ENCODE measurements at regions not wholly inside any gene's neighbourhood (a gene's known extent, or its start where the extent isn't known, plus 50 kb on each side); places are given as distances from the start of the nearest gene placed in this dataset.

DNA sequence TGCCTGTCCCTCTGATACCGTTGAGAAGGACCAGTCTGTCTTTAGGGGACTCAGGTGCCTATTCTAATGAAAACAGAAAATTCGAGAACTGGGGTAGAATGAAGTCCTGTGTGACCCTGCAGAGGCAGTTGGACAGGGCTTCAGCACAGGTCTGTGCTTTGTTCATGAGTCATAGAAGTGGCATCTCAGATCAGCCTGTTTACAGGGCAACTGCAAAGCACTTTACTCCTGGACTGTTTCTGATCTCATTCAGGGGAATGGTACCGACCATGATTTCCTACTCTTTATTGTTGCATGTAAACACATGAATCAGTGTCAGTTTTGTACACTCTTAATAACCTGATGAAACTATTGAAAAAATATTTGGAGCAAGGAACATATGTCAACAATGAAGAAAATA lies 1517.0 kb downstream of the AACS start:
- TF ChIP-seq, protein P1, sequence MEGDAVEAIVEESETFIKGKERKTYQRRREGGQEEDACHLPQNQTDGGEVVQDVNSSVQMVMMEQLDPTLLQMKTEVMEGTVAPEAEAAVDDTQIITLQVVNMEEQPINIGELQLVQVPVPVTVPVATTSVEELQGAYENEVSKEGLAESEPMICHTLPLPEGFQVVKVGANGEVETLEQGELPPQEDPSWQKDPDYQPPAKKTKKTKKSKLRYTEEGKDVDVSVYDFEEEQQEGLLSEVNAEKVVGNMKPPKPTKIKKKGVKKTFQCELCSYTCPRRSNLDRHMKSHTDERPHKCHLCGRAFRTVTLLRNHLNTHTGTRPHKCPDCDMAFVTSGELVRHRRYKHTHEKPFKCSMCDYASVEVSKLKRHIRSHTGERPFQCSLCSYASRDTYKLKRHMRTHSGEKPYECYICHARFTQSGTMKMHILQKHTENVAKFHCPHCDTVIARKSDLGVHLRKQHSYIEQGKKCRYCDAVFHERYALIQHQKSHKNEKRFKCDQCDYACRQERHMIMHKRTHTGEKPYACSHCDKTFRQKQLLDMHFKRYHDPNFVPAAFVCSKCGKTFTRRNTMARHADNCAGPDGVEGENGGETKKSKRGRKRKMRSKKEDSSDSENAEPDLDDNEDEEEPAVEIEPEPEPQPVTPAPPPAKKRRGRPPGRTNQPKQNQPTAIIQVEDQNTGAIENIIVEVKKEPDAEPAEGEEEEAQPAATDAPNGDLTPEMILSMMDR (IDR thresholded peaks at IDR 0.05; ENCODE audit: extremely low read depth in 1 of 2, insufficient read depth in 1 of 2, low read depth in 1 of 2, low read length in 2 of 2) = no peak
- TF ChIP-seq POLR2AphosphoS5 (IDR thresholded peaks at IDR 0.05; ENCODE audit: insufficient read depth, low read depth, low read length) (no peak), EZH2 (IDR thresholded peaks at IDR 0.05; ENCODE audit: borderline replicate concordance, low read depth, low read length, severe bottlenecking) (no peak), JUN (IDR thresholded peaks at IDR 0.05; ENCODE audit: borderline replicate concordance, insufficient read depth, insufficient read length, low read depth) (no peak), GATA2 (IDR thresholded peaks at IDR 0.05; ENCODE audit: insufficient read depth, insufficient read length, low read depth, low read length) (no peak), MYC (IDR thresholded peaks at IDR 0.05; ENCODE audit: low read depth, low read length) (no peak), FOS (IDR thresholded peaks at IDR 0.05; ENCODE audit: borderline replicate concordance, insufficient read depth, low read length) (no peak), POLR2A (IDR thresholded peaks at IDR 0.05; ENCODE audit: low read depth, low read length) (no peak)
- TF ChIP-seq, protein P2, sequence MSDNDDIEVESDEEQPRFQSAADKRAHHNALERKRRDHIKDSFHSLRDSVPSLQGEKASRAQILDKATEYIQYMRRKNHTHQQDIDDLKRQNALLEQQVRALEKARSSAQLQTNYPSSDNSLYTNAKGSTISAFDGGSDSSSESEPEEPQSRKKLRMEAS (IDR thresholded peaks at IDR 0.05; ENCODE audit: insufficient read depth, insufficient read length) = no peak
- Histone ChIP-seq H3K9me3 (replicated peaks; ENCODE audit: control insufficient read depth, insufficient read depth, low read length) (no peaks in the 10 kb centered on the region), H3K36me3 (ENCODE audit: control insufficient read depth in 2 of 2, extremely low read depth in 1 of 2, insufficient read depth in 2 of 2, low read length in 2 of 2) (no peaks in the 10 kb centered on the region), H3K79me2 (ENCODE audit: control insufficient read depth, insufficient read depth, low read length) (no peaks in the 10 kb centered on the region), H3K4me2 (ENCODE audit: insufficient read depth, low read length) (no peak overlapping the region), H3K27ac (ENCODE audit: insufficient read depth, low read depth, low read length) (no peak overlapping the region), H3K9ac (replicated peaks; ENCODE audit: extremely low read depth, insufficient read depth, low read length) (no peak overlapping the region), H2AFZ (ENCODE audit: low read depth, low read length) (no peak overlapping the region), H3K27me3 (ENCODE audit: control insufficient read depth in 2 of 2, insufficient read depth in 2 of 2, low read length in 2 of 2) (no peaks in the 10 kb centered on the region), H4K20me1 (replicated peaks; ENCODE audit: control insufficient read depth, extremely low read depth, insufficient read depth, low read length) (no peaks in the 10 kb centered on the region), H3K9me1 (replicated peaks; ENCODE audit: control insufficient read depth, extremely low read depth, insufficient read depth, low read length) (no peaks in the 10 kb centered on the region), H3K4me3 (replicated peaks in 1 of 3; ENCODE audit: insufficient read depth in 1 of 3, low read depth in 1 of 3, low read length in 3 of 3) (no peak overlapping the region), H3K4me1 (ENCODE audit: control insufficient read depth, extremely low read depth, insufficient read depth, low read length) (no peaks in the 10 kb centered on the region)
- FAIRE-seq (no peak), DNase-seq (ENCODE audit: low read depth, low spot score) (no peak)
- intact Hi-C loops (cut with micrococcal nuclease) = no loop called here
- POLR2A ChIA-PET = no interaction called here
- no TSS peak for BruUV-seq (replicated peaks)
- CTCF ChIA-PET = no interaction called here
- dilution Hi-C loops (cut with MboI; ENCODE audit: extremely low pct_ligation_motif_present, low sequenced_read_pairs) = no loop called here

All from endothelial cell of umbilical vein (primary cell).